RWPE2 (cell line): ENCODE measurements at regions not wholly inside any gene's neighbourhood (a gene's known extent, or its start where the extent isn't known, plus 50 kb on each side); places are given as distances from the start of the nearest gene placed in this dataset.

Experiments used
- ATAC-seq: fragments of 200-7000 bp; cut with Tn5 transposase; 3 replicates; pipeline ENCODE4 v1.9.1; 2021; ENCODE audit warnings: low read depth
- DNase-seq: peaks from one replicate; pipeline ENCODE4 v3.0.0-alpha.2; 2020; ENCODE audit warnings: low spot score
- H3K27ac ChIP-seq: fragments of 450-650 bp; 2 replicates; pipeline ENCODE4 v1.5.1; 2017; ENCODE audit warnings: mild to moderate bottlenecking; ENCODE audit not compliant: poor library complexity, severe bottlenecking
- H3K27me3 ChIP-seq: fragments of 250-450 bp; sonication (Bioruptor Pico); 2 replicates; pipeline ENCODE4 v1.5.1; 2021; ENCODE audit warnings: mild to moderate bottlenecking, moderate library complexity; ENCODE audit not compliant: insufficient read depth, poor library complexity, severe bottlenecking
- H3K36me3 ChIP-seq: fragments of 250-450 bp; sonication (Bioruptor Pico); 2 replicates; pipeline ENCODE4 v1.5.1; 2020; ENCODE audit warnings: low read depth, mild to moderate bottlenecking, moderate library complexity
- H3K4me1 ChIP-seq: fragments of 250-450 bp; sonication (Bioruptor Pico); 2 replicates; pipeline ENCODE4 v1.5.1; 2021; ENCODE audit warnings: mild to moderate bottlenecking, moderate library complexity; ENCODE audit not compliant: insufficient read depth, poor library complexity, severe bottlenecking
- H3K4me3 ChIP-seq: fragments of 250-450 bp; sonication (Bioruptor Pico); 2 replicates; pipeline ENCODE4 v1.5.1; 2021; ENCODE audit warnings: mild to moderate bottlenecking, moderate library complexity; ENCODE audit not compliant: severe bottlenecking
- H3K9me3 ChIP-seq: fragments of 250-450 bp; sonication (Bioruptor Pico); 2 replicates; pipeline ENCODE4 v1.5.1; 2021; ENCODE audit warnings: mild to moderate bottlenecking, moderate library complexity; ENCODE audit not compliant: severe bottlenecking
- CTCF ChIP-seq: fragments of 450-650 bp; IDR thresholded peaks from one replicate; pipeline ENCODE4 v1.5.1; 2017; ENCODE audit warnings: mild to moderate bottlenecking, moderate library complexity; ENCODE audit not compliant: poor library complexity, severe bottlenecking

- no peak overlapping the region for H3K27ac ChIP-seq
- no peaks in the 10 kb centered on the region for H3K9me3 ChIP-seq
- H3K4me1 ChIP-seq, result no peaks in the 10 kb centered on the region
- ATAC-seq (no peak), DNase-seq (no peak)
- H3K4me3 ChIP-seq, result no peak overlapping the region
- H3K36me3 ChIP-seq, result no peaks in the 10 kb centered on the region
- no peak for TF ChIP-seq CTCF
- H3K27me3 ChIP-seq, result no peaks in the 10 kb centered on the region
These were observed 80.4 kb upstream of the EEPD1 start for GRCh38 chr7:36072620-36073019.

- no peak overlapping the region for H3K27ac ChIP-seq
- no peak for ATAC-seq
- no peaks in the 10 kb centered on the region for H3K27me3 ChIP-seq
- H3K4me3 ChIP-seq, result no peak overlapping the region
- H3K4me1 ChIP-seq, result no peaks in the 10 kb centered on the region
- no peak for TF ChIP-seq CTCF
- no peak for DNase-seq
- no peaks in the 10 kb centered on the region for H3K36me3 ChIP-seq
- H3K9me3 ChIP-seq, result no peaks in the 10 kb centered on the region
These were observed 77.5 kb upstream of the EEPD1 start for GRCh38 chr7:36075561-36075960.

GRCh38 chr7:36076074-36076473 is 77.0 kb upstream of the EEPD1 start:
- no peak for DNase-seq
- no peaks in the 10 kb centered on the region for H3K36me3 ChIP-seq
- no peaks in the 10 kb centered on the region for H3K9me3 ChIP-seq
- no peaks in the 10 kb centered on the region for H3K27me3 ChIP-seq
- ATAC-seq, result no peak
- TF ChIP-seq CTCF, result no peak
- H3K27ac ChIP-seq, result no peak overlapping the region
- H3K4me3 ChIP-seq, result no peak overlapping the region
- H3K4me1 ChIP-seq, result no peaks in the 10 kb centered on the region

- no peaks in the 10 kb centered on the region for H3K27me3 ChIP-seq
- H3K9me3 ChIP-seq, result no peaks in the 10 kb centered on the region
- no peaks in the 10 kb centered on the region for H3K36me3 ChIP-seq
- TF ChIP-seq CTCF, result no peak
- DNase-seq (no peak), ATAC-seq (no peak)
- no peaks in the 10 kb centered on the region for H3K4me1 ChIP-seq
- no peak overlapping the region for H3K4me3 ChIP-seq
- no peak overlapping the region for H3K27ac ChIP-seq
These were observed 74.2 kb upstream of the EEPD1 start for GRCh38 chr7:36078816-36079360.

- TF ChIP-seq CTCF, result no peak
- Histone ChIP-seq H3K4me1 (no peaks in the 10 kb centered on the region), H3K9me3 (no peaks in the 10 kb centered on the region), H3K4me3 (no peak overlapping the region), H3K27me3 (no peaks in the 10 kb centered on the region), H3K36me3 (no peaks in the 10 kb centered on the region), H3K27ac (no peak overlapping the region)
- DNase-seq, result no peak
- ATAC-seq, result no peak
These were observed 73.5 kb upstream of the EEPD1 start for GRCh38 chr7:36079446-36080025.
